ENCODE measurements at regions not wholly inside any gene's neighbourhood (a gene's known extent, or its start where the extent isn't known, plus 50 kb on each side); places are given as distances from the start of the nearest gene placed in this dataset.
"Not testable (repeated sequence)": the region's sequence is repeated elsewhere in the genome, so short reads cannot be mapped to it uniquely, and the experiment has no call there.

GRCh38 chr17:14730821-14731220 lies 429.9 kb downstream of the HS3ST3B1 start:
- FAIRE-seq (no peak), DNase-seq (ENCODE audit: insufficient read length, low spot score) (no peak)
- TF ChIP-seq POLR2A (IDR thresholded peaks at IDR 0.05; ENCODE audit: low read depth, low read length): no peak

- no peak for TF ChIP-seq POLR2A (IDR thresholded peaks at IDR 0.05; ENCODE audit: low read depth, low read length)
- DNase-seq (ENCODE audit: insufficient read length, low spot score) (no peak), FAIRE-seq (no peak)
Observed at GRCh38 chr17:14725729-14726128, 424.8 kb downstream of the HS3ST3B1 start.

GRCh38 chr17:14724770-14725169 lies 423.9 kb downstream of the HS3ST3B1 start:
- no peak for DNase-seq (ENCODE audit: insufficient read length, low spot score)
- TF ChIP-seq POLR2A (IDR thresholded peaks at IDR 0.05; ENCODE audit: low read depth, low read length): no peak
- no peak for FAIRE-seq

- FAIRE-seq: not testable (repeated sequence)
Observed at GRCh38 chr17:14723349-14723748, 422.5 kb downstream of the HS3ST3B1 start.

GRCh38 chr17:14719942-14720341 lies 419.1 kb downstream of the HS3ST3B1 start:
- FAIRE-seq (no peak), DNase-seq (ENCODE audit: insufficient read length, low spot score) (no peak)
- TF ChIP-seq POLR2A (IDR thresholded peaks at IDR 0.05; ENCODE audit: low read depth, low read length): no peak

More at GRCh38 chr17:14723349-14723748, 422.5 kb downstream of the HS3ST3B1 start:
- not testable (repeated sequence) for DNase-seq (ENCODE audit: insufficient read length, low spot score)

- DNase-seq (ENCODE audit: insufficient read length, low spot score) (no peak), FAIRE-seq (no peak)
- no peak for TF ChIP-seq POLR2A (IDR thresholded peaks at IDR 0.05; ENCODE audit: low read depth, low read length)
Observed at GRCh38 chr17:14717859-14718258, 417.0 kb downstream of the HS3ST3B1 start.

- FAIRE-seq (no peak), DNase-seq (ENCODE audit: insufficient read length, low spot score) (no peak)
- no peak for TF ChIP-seq POLR2A (IDR thresholded peaks at IDR 0.05; ENCODE audit: low read depth, low read length)
Observed at GRCh38 chr17:14715561-14715960, 414.7 kb downstream of the HS3ST3B1 start.

- no peak for FAIRE-seq
- DNase-seq (ENCODE audit: insufficient read length, low spot score): no peak
- TF ChIP-seq POLR2A (IDR thresholded peaks at IDR 0.05; ENCODE audit: low read depth, low read length): no peak
Observed at GRCh38 chr17:14712611-14713021, 411.7 kb downstream of the HS3ST3B1 start.

GRCh38 chr17:14704121-14704520 lies 403.2 kb downstream of the HS3ST3B1 start:
- no peak for TF ChIP-seq POLR2A (IDR thresholded peaks at IDR 0.05; ENCODE audit: low read depth, low read length)
- DNase-seq (ENCODE audit: insufficient read length, low spot score) (no peak), FAIRE-seq (no peak)

GRCh38 chr17:14701886-14702285 lies 401.0 kb downstream of the HS3ST3B1 start:
- TF ChIP-seq POLR2A (IDR thresholded peaks at IDR 0.05; ENCODE audit: low read depth, low read length): no peak
- DNase-seq (ENCODE audit: insufficient read length, low spot score) (no peak), FAIRE-seq (no peak)

- DNase-seq (ENCODE audit: insufficient read length, low spot score): no peak
- no peak for TF ChIP-seq POLR2A (IDR thresholded peaks at IDR 0.05; ENCODE audit: low read depth, low read length)
- no peak for FAIRE-seq
Observed at GRCh38 chr17:14699574-14700185, 398.8 kb downstream of the HS3ST3B1 start.

GRCh38 chr17:14693382-14693781 lies 392.5 kb downstream of the HS3ST3B1 start:
- FAIRE-seq (no peak), DNase-seq (ENCODE audit: insufficient read length, low spot score) (no peak)
- no peak for TF ChIP-seq POLR2A (IDR thresholded peaks at IDR 0.05; ENCODE audit: low read depth, low read length)

- FAIRE-seq (no peak), DNase-seq (ENCODE audit: insufficient read length, low spot score) (no peak)
- no peak for TF ChIP-seq POLR2A (IDR thresholded peaks at IDR 0.05; ENCODE audit: low read depth, low read length)
Observed at GRCh38 chr17:14690704-14691103, 389.8 kb downstream of the HS3ST3B1 start.

- no peak for DNase-seq (ENCODE audit: insufficient read length, low spot score)
- TF ChIP-seq POLR2A (IDR thresholded peaks at IDR 0.05; ENCODE audit: low read depth, low read length): no peak
- FAIRE-seq: no peak
Observed at GRCh38 chr17:14688134-14688533, 387.3 kb downstream of the HS3ST3B1 start.

GRCh38 chr17:14672830-14673229 lies 371.9 kb downstream of the HS3ST3B1 start:
- DNase-seq (ENCODE audit: insufficient read length, low spot score): no peak
- no peak for FAIRE-seq
- TF ChIP-seq POLR2A (IDR thresholded peaks at IDR 0.05; ENCODE audit: low read depth, low read length): no peak

- TF ChIP-seq POLR2A (IDR thresholded peaks at IDR 0.05; ENCODE audit: low read depth, low read length): no peak
- FAIRE-seq (no peak), DNase-seq (ENCODE audit: insufficient read length, low spot score) (no peak)
Observed at GRCh38 chr17:14670861-14671260, 370.0 kb downstream of the HS3ST3B1 start.
